Gastrocnemius medialis (tissue), 4 donors: ENCODE measurements at regions not wholly inside any gene's neighbourhood (a gene's known extent, or its start where the extent isn't known, plus 50 kb on each side); places are given as distances from the start of the nearest gene placed in this dataset.

Experiments
- POLR2A ChIP-seq, 2 donors: fragments of 450-650 bp; IDR thresholded peaks; one replicate each; pipeline ENCODE4 v1.6.1; 2017; ENCODE audit warnings: antibody characterized with exemption in 2 of 2, mild to moderate bottlenecking in 2 of 2, moderate library complexity in 2 of 2
- TF ChIP-seq, protein P1 (sequence below), 5 experiments: fragments of 450-650 bp in 3 of 5; fragments of 200-600 bp in 2 of 5; sonication (generic) in 2 of 5; IDR thresholded peaks in 4 of 5; conservative IDR thresholded peaks in 1 of 5; 1 replicate in 4 of 5; 2 replicates in 1 of 5; pipeline ENCODE4 v1.5.1; 2016 to 2019; ENCODE audit warnings: antibody characterized with exemption in 5 of 5, mild to moderate bottlenecking in 3 of 5, moderate library complexity in 3 of 5

DNA sequence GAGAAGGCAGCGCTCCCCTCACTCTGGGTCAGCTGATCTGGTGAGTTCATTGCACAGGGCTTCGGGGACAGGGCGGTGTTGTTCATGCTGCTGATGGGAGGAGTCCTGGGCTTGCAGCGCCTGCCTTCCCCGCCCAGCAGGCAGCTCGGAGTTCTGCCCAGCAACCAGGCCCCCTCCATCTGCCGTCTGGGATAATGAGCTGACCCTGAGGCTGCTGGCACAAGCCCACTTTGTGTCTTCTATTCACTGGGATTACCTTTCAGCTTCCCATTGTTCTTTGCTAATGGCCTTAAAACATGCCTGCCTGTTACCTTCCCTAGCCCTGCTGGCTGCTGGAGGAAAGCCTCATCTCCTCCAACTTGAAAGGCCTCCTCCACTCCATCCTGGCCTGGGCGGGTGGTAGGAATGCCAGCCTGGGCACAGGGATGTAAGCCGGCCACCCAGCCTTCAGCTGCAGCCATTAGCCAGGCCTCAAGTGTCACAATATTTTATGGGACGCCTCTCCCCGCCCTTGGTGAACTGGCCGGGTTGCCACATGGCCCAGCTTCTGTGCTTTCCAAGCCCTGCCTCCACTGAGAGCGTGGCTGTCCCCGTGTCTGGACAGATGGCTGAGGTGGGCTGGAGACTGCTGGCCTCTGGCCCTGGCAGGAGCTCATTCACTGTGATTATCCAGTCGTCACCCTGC, 70.4 kb downstream of the GADD45G start:
- TF ChIP-seq, protein P1, sequence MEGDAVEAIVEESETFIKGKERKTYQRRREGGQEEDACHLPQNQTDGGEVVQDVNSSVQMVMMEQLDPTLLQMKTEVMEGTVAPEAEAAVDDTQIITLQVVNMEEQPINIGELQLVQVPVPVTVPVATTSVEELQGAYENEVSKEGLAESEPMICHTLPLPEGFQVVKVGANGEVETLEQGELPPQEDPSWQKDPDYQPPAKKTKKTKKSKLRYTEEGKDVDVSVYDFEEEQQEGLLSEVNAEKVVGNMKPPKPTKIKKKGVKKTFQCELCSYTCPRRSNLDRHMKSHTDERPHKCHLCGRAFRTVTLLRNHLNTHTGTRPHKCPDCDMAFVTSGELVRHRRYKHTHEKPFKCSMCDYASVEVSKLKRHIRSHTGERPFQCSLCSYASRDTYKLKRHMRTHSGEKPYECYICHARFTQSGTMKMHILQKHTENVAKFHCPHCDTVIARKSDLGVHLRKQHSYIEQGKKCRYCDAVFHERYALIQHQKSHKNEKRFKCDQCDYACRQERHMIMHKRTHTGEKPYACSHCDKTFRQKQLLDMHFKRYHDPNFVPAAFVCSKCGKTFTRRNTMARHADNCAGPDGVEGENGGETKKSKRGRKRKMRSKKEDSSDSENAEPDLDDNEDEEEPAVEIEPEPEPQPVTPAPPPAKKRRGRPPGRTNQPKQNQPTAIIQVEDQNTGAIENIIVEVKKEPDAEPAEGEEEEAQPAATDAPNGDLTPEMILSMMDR (IDR thresholded peaks at IDR 0.05 in 4 of 5, conservative IDR thresholded peaks at IDR 0.05 in 1 of 5) = no peak
- TF ChIP-seq POLR2A (IDR thresholded peaks at IDR 0.05) = no peak
